Testis (tissue), 2 donors: ENCODE measurements at regions not wholly inside any gene's neighbourhood (a gene's known extent, or its start where the extent isn't known, plus 50 kb on each side); places are given as distances from the start of the nearest gene placed in this dataset.

Experiments
- DNase-seq: peaks from one replicate; pipeline ENCODE4 v3.0.0-alpha.2; 2019
- H3K27ac ChIP-seq, 2 donors: fragments of 200-600 bp; sonication (generic); one replicate each; pipeline ENCODE4 v1.5.1; 2019
- H3K27me3 ChIP-seq: fragments of 200-600 bp; sonication (generic); one replicate; pipeline ENCODE4 v1.5.1; 2019
- H3K36me3 ChIP-seq: fragments of 200-600 bp; sonication (generic); one replicate; pipeline ENCODE4 v1.5.1; 2017; ENCODE audit warnings: low read depth; ENCODE audit errors: missing control alignments
- H3K4me1 ChIP-seq: fragments of 200-600 bp; sonication (generic); one replicate; pipeline ENCODE4 v1.5.1; 2019
- H3K4me3 ChIP-seq, 2 donors: fragments of 200-600 bp; sonication (generic); one replicate each; pipeline ENCODE4 v1.5.1; 2017 to 2019
- H3K9me3 ChIP-seq: fragments of 200-600 bp; sonication (generic); one replicate; pipeline ENCODE4 v1.5.1; 2017
- CTCF ChIP-seq, 3 experiments: fragments of 450-650 bp in 2 of 3; fragments of 200-600 bp in 1 of 3; sonication (generic) in 1 of 3; IDR thresholded peaks; one replicate each; pipeline ENCODE4 v1.5.1; 2016 to 2019; ENCODE audit warnings: antibody characterized with exemption in 3 of 3, mild to moderate bottlenecking in 2 of 3, moderate library complexity in 1 of 3
- POLR2A ChIP-seq: fragments of 450-650 bp; IDR thresholded peaks from one replicate; pipeline ENCODE4 v1.6.1; 2017; ENCODE audit warnings: antibody characterized with exemption, mild to moderate bottlenecking, moderate library complexity
- WGBS, 2 donors: methylation state at CpG; one replicate each; pipeline ENCODE4 v1.1.5; 2018; 5-methylcytosine and 5-hydroxymethylcytosine counted together
- intact Hi-C: fragments of 100-400 bp; cut with DNase I; formaldehyde crosslinking; loops from one replicate; pipeline ENCODE4 v1.15.1; 2023; ENCODE audit warnings: low total_unique reads

GRCh38 chr4:55722132-55722531 lies 86.0 kb upstream of the NMU start:
- H3K27ac ChIP-seq: no peak overlapping the region
- intact Hi-C loops: no loop called here
- no peaks in the 10 kb centered on the region for H3K4me1 ChIP-seq
- no peak for DNase-seq
- WGBS, 2 donors: 57 to 64% methylated on average over 6 of the region's 6 CpGs
- H3K27me3 ChIP-seq: no peaks in the 10 kb centered on the region
- no peak overlapping the region for H3K4me3 ChIP-seq
- no peaks in the 10 kb centered on the region for H3K36me3 ChIP-seq
- no peak for TF ChIP-seq POLR2A
- TF ChIP-seq CTCF (IDR thresholded peaks at IDR 0.05): no peak
- H3K9me3 ChIP-seq: no peaks in the 10 kb centered on the region

- H3K27me3 ChIP-seq: no peaks in the 10 kb centered on the region
Measured at GRCh38 chr4:55723403-55723802, 87.3 kb upstream of the NMU start.

GRCh38 chr4:55725057-55725456 lies 89.0 kb upstream of the NMU start:
- Histone ChIP-seq H3K27ac (no peak overlapping the region), H3K27me3 (no peaks in the 10 kb centered on the region), H3K36me3 (no peaks in the 10 kb centered on the region), H3K4me1 (no peaks in the 10 kb centered on the region), H3K4me3 (no peak overlapping the region), H3K9me3 (no peaks in the 10 kb centered on the region)
- no peak for DNase-seq
- TF ChIP-seq POLR2A (no peak), CTCF (IDR thresholded peaks at IDR 0.05) (no peak)
- intact Hi-C loops: no loop called here
- WGBS, 2 donors: 67 to 84% methylated on average over 4 of the region's 4 CpGs

More at GRCh38 chr4:55723403-55723802, 87.3 kb upstream of the NMU start:
- no peaks in the 10 kb centered on the region for H3K9me3 ChIP-seq
- no peak for DNase-seq
- intact Hi-C loops: no loop called here
- H3K4me3 ChIP-seq: no peak overlapping the region
- 45 to 54% methylated on average over 2 of the region's 2 CpGs for WGBS, 2 donors
- no peaks in the 10 kb centered on the region for H3K4me1 ChIP-seq
- TF ChIP-seq POLR2A: no peak
- TF ChIP-seq CTCF (IDR thresholded peaks at IDR 0.05): no peak
- H3K36me3 ChIP-seq: no peaks in the 10 kb centered on the region
- H3K27ac ChIP-seq: no peak overlapping the region

- Histone ChIP-seq H3K4me3 (no peak overlapping the region), H3K4me1 (no peaks in the 10 kb centered on the region), H3K9me3 (no peaks in the 10 kb centered on the region), H3K27me3 (no peaks in the 10 kb centered on the region), H3K27ac (no peak overlapping the region), H3K36me3 (no peaks in the 10 kb centered on the region)
- 80 to 89% methylated on average over 1 to 2 of the region's 2 CpGs for WGBS, 2 donors
- DNase-seq: no peak
- no peak for TF ChIP-seq CTCF (IDR thresholded peaks at IDR 0.05)
- TF ChIP-seq POLR2A: no peak
- intact Hi-C loops: no loop called here
Measured at GRCh38 chr4:55727746-55728145, 91.6 kb upstream of the NMU start.
